ENCODE measurements at regions not wholly inside any gene's neighbourhood (a gene's known extent, or its start where the extent isn't known, plus 50 kb on each side); places are given as distances from the start of the nearest gene placed in this dataset.

- H3K27ac Mint-ChIP-seq = no peak overlapping the region
- intact Hi-C loops (cut with micrococcal nuclease) = no loop called here
- H3K36me3 Mint-ChIP-seq (ENCODE audit: low read depth) = no peaks in the 10 kb centered on the region
- H3K4me3 Mint-ChIP-seq = no peak overlapping the region
- H3K27me3 Mint-ChIP-seq (ENCODE audit: low read depth) = peaks cover 2% of the 10 kb centered on the region
- CTCF ChIA-PET = no interaction called here
- no peaks in the 10 kb centered on the region for H3K4me1 Mint-ChIP-seq (ENCODE audit: low read depth)
- DNase-seq = no peak
- no peaks in the 10 kb centered on the region for H3K9me3 Mint-ChIP-seq
These were observed 210.5 kb downstream of the ELAVL2 start for GRCh38 chr9:23615569-23615968.

DNA sequence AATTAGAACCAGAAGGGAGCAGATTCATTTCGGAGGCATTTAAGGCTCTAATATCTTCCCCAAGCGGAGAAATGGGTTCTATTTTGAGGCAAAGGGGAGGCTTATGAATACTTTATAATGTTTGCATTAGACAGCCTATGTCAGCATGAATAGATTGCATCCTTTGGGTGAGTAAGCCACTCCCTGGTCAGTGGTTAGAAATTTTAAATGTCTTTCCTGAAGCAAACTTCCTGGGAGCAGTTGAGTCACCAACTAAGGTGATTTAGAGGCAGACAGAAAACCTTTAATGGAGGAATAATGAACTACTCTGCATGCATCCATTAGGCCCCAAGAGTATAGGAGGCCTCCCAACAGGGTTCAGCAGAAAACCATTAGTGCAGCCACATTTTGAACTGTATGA, 204.9 kb downstream of the ELAVL2 start:
- Mint-ChIP-seq H3K4me3 (no peak overlapping the region), H3K27ac (no peak overlapping the region), H3K9me3 (peaks cover 3% of the 10 kb centered on the region), H3K27me3 (ENCODE audit: low read depth) (peaks cover 2% of the 10 kb centered on the region), H3K36me3 (ENCODE audit: low read depth) (no peaks in the 10 kb centered on the region), H3K4me1 (ENCODE audit: low read depth) (no peaks in the 10 kb centered on the region)
- intact Hi-C loops (cut with micrococcal nuclease) = no loop called here
- CTCF ChIA-PET = no interaction called here
- DNase-seq = no peak

DNA sequence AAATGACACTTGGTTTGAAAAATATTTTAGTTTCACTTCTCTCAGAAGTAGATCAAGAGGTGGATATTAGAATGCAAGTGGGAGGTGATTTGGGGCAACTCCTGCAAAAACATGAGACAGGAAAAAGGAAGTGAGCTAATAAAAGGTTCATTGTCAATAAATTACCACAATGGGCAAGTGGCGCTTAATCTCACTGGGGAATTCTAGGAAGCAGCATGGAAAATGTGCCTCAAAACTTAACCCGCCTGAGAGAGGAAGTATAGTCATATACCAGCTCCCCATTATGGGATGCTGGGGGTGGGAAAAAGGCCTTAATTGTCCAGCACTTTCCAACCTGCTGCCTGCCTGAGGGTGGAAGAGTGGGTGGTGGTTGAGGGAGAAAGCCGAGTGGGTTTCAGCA, 204.1 kb downstream of the ELAVL2 start:
- Mint-ChIP-seq H3K9me3 (peaks cover 8% of the 10 kb centered on the region), H3K36me3 (ENCODE audit: low read depth) (no peaks in the 10 kb centered on the region), H3K27me3 (ENCODE audit: low read depth) (peaks cover 2% of the 10 kb centered on the region), H3K4me3 (no peak overlapping the region), H3K27ac (no peak overlapping the region), H3K4me1 (ENCODE audit: low read depth) (no peaks in the 10 kb centered on the region)
- no peak for DNase-seq
- intact Hi-C loops (cut with micrococcal nuclease) = no loop called here
- CTCF ChIA-PET = no interaction called here

- CTCF ChIA-PET = no interaction called here
- Mint-ChIP-seq H3K27ac (no peak overlapping the region), H3K9me3 (peaks cover 8% of the 10 kb centered on the region), H3K4me3 (no peak overlapping the region), H3K27me3 (ENCODE audit: low read depth) (peaks cover under 1% of the 10 kb centered on the region), H3K36me3 (ENCODE audit: low read depth) (no peaks in the 10 kb centered on the region), H3K4me1 (ENCODE audit: low read depth) (no peaks in the 10 kb centered on the region)
- no peak for DNase-seq
- intact Hi-C loops (cut with micrococcal nuclease) = no loop called here
These were observed 203.6 kb downstream of the ELAVL2 start for GRCh38 chr9:23622396-23622795.

DNA sequence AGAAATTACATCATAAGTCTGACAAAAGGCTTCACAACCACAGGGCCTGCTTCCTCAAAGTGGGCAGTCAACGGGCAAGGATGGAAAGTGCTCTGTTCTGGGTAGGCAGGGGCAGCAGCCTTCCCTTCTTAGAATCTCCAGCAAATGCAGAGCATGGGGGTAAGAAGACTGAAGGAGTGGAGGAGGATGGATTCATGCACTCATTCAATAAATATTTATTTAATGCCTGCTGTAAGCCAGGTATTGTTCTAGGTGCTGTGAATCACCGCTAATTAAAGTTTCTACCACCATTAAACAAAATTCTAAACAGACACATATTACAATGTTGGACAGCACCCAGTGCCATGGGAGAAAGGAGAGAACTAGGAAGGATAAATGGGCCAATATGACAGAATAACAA, 195.6 kb downstream of the ELAVL2 start:
- Mint-ChIP-seq H3K27me3 (ENCODE audit: low read depth) (no peaks in the 10 kb centered on the region), H3K4me1 (ENCODE audit: low read depth) (no peaks in the 10 kb centered on the region), H3K36me3 (ENCODE audit: low read depth) (no peaks in the 10 kb centered on the region), H3K4me3 (no peak overlapping the region), H3K27ac (no peak overlapping the region), H3K9me3 (peaks cover 7% of the 10 kb centered on the region)
- CTCF ChIA-PET = no interaction called here
- DNase-seq = no peak
- intact Hi-C loops (cut with micrococcal nuclease) = no loop called here

GRCh38 chr9:23635276-23635675, 190.8 kb downstream of the ELAVL2 start:
- no peaks in the 10 kb centered on the region for H3K4me1 Mint-ChIP-seq (ENCODE audit: low read depth)
- no peaks in the 10 kb centered on the region for H3K36me3 Mint-ChIP-seq (ENCODE audit: low read depth)
- peaks cover 2% of the 10 kb centered on the region for H3K9me3 Mint-ChIP-seq
- DNase-seq = no peak
- CTCF ChIA-PET = no interaction called here
- no peak overlapping the region for H3K4me3 Mint-ChIP-seq
- intact Hi-C loops (cut with micrococcal nuclease) = no loop called here
- no peak overlapping the region for H3K27ac Mint-ChIP-seq
- H3K27me3 Mint-ChIP-seq (ENCODE audit: low read depth) = no peaks in the 10 kb centered on the region

GRCh38 chr9:23636199-23636598, 189.8 kb downstream of the ELAVL2 start:
- Mint-ChIP-seq H3K4me1 (ENCODE audit: low read depth) (no peaks in the 10 kb centered on the region), H3K9me3 (peaks cover 2% of the 10 kb centered on the region), H3K36me3 (ENCODE audit: low read depth) (no peaks in the 10 kb centered on the region), H3K27me3 (ENCODE audit: low read depth) (no peaks in the 10 kb centered on the region), H3K27ac (no peak overlapping the region), H3K4me3 (no peak overlapping the region)
- DNase-seq = no peak
- intact Hi-C loops (cut with micrococcal nuclease) = no loop called here
- CTCF ChIA-PET = no interaction called here

GRCh38 chr9:23638011-23638410, 188.0 kb downstream of the ELAVL2 start:
- no peaks in the 10 kb centered on the region for H3K27me3 Mint-ChIP-seq (ENCODE audit: low read depth)
- no peak overlapping the region for H3K4me3 Mint-ChIP-seq
- no peaks in the 10 kb centered on the region for H3K4me1 Mint-ChIP-seq (ENCODE audit: low read depth)
- intact Hi-C loops (cut with micrococcal nuclease) = no loop called here
- CTCF ChIA-PET = interaction anchor here (0.7 kb wide), 1 partner anchor 277 kb away, joined by 4 read pairs; no protein-coding TSS in a partner anchor
- H3K36me3 Mint-ChIP-seq (ENCODE audit: low read depth) = no peaks in the 10 kb centered on the region
- H3K27ac Mint-ChIP-seq = no peak overlapping the region
- DNase-seq = no peak
- H3K9me3 Mint-ChIP-seq = peaks cover 4% of the 10 kb centered on the region

GRCh38 chr9:23638837-23639426, 187.1 kb downstream of the ELAVL2 start:
- H3K27me3 Mint-ChIP-seq (ENCODE audit: low read depth) = no peaks in the 10 kb centered on the region
- intact Hi-C loops (cut with micrococcal nuclease) = no loop called here
- CTCF ChIA-PET = no interaction called here

More at GRCh38 chr9:23638837-23639426, 187.1 kb downstream of the ELAVL2 start:
- H3K4me3 Mint-ChIP-seq = no peak overlapping the region
- H3K9me3 Mint-ChIP-seq = peaks cover 4% of the 10 kb centered on the region
- no peaks in the 10 kb centered on the region for H3K36me3 Mint-ChIP-seq (ENCODE audit: low read depth)
- H3K27ac Mint-ChIP-seq = no peak overlapping the region
- H3K4me1 Mint-ChIP-seq (ENCODE audit: low read depth) = no peaks in the 10 kb centered on the region
- DNase-seq = no peak

Measured in activated naive CD4-positive, alpha-beta T cell treated with anti-CD3 and anti-CD28 coated beads for 36 hours (primary cell).